OCI-LY3 (cell line): ENCODE measurements at regions not wholly inside any gene's neighbourhood (a gene's known extent, or its start where the extent isn't known, plus 50 kb on each side); places are given as distances from the start of the nearest gene placed in this dataset.

ENCODE experiments used
- CTCF ChIP-seq: fragments of 200-600, 300-600 bp; sonication (generic); IDR thresholded peaks from 2 replicates; pipeline ENCODE4 v1.5.1; 2014; ENCODE audit warnings: antibody characterized with exemption, low read length, low read depth
- EZH2phosphoT487 ChIP-seq: fragments of 200-600 bp; shearing (Covaris generic); IDR thresholded peaks from 2 replicates; pipeline ENCODE4 v1.6.1; 2018; ENCODE audit warnings: antibody characterized with exemption, mixed run types, low read depth

GRCh38 chr6:168725802-168726201 is 284.8 kb downstream of the SMOC2 start:
- TF ChIP-seq CTCF (no peak), EZH2phosphoT487 (no peak)
